Cerebellar cortex (tissue), 1 donor: ENCODE measurements at regions not wholly inside any gene's neighbourhood (a gene's known extent, or its start where the extent isn't known, plus 50 kb on each side); places are given as distances from the start of the nearest gene placed in this dataset.

Experiments
- DNase-seq: peaks from one replicate; pipeline ENCODE4 v3.0.0-alpha.2; 2015; ENCODE audit warnings: low spot score

DNA sequence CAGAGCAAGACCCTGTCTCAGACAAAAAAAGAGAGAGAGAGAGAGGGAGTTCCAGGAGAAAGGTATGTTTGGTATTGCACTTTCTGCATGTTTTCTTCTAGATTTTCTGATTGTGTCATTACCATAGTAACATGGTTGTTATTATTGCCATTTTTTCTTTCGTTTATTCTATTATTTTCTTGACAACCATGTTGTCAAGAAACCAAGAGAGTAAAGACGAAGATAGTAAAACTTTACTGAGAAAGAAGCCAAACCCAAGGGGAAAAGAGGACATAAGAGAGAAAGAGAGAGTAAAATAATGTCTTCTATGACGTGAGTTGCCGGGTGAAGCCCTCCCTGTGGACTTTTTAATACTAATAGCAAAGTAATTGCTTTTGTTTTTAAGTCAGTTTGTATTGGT lies 1186.0 kb upstream of the SEL1L start:
- no peak for DNase-seq

DNA sequence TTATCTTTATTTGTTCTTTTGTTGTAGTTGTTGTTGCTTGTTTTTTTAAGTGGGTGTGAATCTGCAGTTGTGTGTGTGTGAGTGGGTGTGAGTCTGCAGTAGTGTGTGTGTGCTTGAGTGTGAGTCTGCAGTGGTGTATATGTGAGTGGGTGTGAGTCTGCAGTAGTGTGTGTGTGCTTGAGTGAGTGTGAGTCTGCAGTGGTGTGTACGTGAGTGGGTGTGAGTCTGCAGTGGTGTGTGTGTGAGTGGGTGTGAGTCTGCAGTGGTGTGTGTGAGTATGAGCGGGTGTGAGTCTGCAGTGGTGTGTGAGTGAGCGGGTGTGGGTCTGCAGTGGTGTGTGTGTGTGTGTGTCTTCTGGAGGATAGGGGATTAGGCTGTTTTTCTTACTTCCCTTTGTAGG lies 1186.8 kb upstream of the SEL1L start:
- no peak for DNase-seq

DNA sequence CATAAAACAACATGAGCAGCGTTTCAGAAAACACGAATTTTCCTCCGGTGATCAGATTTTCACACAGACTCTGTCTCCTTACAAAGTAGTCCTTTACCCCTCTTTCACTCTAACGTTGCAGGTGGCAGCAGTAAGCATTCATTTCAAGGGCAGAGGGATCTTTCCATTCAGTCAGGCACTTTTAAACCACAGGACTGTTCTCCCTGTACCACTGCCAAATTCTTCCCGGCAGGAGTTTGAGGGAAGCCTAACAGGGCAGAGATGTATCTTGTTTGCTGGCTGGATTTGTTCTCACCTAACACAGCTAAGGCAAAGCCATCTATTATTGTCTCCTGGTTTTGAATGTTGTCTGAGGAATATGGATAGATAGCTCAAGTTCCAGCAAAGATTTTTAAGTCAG lies 1187.3 kb upstream of the SEL1L start:
- peak; percentile 20 for DNase-seq

DNA sequence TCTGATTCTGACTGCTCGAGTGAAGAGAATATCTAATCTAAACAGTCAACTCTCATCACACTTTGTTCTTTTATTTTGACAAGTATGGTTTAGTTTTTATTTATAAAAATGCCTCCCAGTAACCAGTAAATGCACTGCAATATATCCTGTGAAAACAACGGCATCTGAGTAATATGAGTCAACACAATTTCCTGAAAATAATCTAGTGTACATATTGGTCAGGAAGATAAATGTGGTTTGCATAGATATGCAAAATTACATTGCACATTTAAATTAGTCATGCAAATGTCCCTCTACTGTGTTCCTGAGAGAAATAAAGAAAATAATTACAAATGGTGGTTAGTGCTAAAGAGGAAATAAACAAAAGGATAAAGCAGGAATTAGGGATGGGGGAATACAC lies 1190.7 kb upstream of the SEL1L start:
- DNase-seq: no peak

DNA sequence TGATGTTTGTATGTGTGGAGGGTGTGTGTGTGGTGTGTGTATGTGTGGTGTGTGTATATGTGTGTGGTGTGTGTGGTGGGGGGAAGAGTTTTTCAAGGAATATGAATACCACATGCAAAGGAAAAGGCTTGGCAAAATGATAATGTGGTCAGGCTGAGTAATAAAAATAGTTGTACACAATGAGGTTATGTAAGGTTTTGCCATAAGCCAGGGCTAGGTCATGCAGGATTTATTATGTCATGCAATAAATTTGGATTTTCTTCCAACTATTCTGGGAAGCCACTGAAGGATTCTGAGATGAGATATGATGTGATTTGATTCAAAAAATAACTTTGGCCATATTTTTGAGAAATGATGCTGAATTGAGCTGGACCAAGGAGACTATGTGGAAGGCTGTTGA lies 1191.6 kb upstream of the SEL1L start:
- DNase-seq: no peak

DNA sequence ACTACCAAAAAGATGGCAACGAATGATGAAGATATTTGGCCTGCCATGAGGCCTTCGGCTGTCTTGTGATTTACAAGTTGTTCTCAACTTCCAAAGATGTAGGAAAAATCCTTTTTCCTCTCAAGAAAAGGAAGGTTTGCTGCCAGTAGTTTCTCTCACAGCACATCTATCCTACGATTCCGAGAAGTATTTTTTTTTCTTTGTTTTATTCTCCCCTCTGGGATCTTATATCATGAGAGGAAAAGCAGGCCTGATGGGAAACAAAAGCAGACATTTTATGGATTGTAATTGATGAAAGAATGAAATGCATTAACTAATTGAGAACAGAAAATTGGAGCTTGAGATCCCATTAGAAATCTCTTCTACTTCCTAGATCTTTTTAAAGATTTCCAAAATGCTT lies 1197.9 kb upstream of the SEL1L start:
- DNase-seq: no peak

DNA sequence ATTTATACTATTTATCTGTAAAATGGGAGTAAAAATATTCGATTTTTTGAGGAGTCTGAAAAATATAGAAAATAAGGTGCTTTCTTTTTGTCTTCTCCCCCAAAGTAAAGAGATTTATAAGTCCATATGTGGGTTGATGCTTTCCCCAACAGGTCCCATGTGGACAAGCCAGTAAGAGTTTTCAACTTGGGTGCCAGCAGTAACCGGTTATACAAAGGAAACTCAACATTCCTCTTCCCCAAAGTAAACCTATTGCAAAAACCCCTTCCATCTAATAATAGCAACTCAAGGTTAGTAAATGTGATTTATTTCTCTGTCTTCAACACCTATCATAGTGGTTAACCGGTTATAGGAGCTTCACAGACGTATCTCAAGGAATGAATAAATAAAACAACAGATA lies 1206.9 kb upstream of the SEL1L start:
- DNase-seq: no peak

DNA sequence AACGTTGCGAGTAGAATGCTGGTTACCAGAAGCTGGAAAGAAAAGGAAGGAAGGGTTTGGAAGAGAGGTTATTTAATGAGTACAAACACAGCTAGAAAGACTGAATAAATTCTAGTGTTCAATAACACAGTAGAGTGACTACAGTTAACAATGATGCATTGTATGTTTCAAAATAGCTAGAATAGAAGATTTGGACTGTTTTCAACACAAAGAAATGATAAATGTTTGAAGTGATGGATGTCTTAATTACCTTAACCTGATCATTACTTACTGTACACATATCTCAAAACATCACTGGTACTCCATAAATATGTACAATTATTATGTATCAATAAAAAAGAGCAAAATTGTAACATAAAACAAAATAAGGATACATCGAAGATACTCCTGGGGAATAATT lies 1221.8 kb upstream of the SEL1L start:
- DNase-seq: no peak

DNA sequence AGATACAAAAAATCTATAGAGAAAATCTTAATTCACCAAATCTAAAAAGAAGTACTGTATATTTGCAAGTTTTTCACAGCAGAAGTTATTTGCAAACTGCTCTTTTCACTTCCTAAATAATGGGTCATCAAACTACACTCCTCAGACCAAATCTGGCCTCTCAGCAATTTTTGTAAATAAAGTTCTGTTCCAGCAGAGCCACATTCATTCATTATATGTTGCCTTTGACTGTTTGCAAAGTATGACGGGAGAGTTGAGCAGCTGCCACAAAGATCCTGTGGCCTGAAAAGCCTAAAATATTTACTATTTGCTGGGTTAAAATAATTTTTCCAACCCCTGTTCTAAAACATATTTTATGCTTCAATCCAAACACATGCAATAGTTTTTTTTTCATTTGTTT lies 1222.3 kb upstream of the SEL1L start:
- DNase-seq: no peak

DNA sequence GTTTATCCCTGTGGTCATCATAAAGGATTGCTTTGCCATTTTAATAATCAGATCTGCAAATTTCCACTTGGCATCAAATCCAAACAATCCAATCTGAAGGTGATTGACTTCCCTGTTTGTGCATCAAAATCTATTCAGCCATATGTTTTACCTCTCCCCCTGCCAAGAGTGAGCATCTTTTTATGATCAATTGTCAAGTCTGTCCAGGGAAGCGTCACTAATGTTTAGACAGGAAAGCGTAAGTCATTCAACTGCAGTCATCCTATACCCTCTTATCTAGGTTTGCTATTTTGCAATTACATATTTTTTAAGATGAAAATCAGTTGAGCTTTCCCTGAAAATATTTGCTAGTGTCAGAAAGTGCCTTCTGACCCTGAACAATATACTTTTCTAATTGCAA lies 1224.1 kb upstream of the SEL1L start:
- DNase-seq: no peak

DNA sequence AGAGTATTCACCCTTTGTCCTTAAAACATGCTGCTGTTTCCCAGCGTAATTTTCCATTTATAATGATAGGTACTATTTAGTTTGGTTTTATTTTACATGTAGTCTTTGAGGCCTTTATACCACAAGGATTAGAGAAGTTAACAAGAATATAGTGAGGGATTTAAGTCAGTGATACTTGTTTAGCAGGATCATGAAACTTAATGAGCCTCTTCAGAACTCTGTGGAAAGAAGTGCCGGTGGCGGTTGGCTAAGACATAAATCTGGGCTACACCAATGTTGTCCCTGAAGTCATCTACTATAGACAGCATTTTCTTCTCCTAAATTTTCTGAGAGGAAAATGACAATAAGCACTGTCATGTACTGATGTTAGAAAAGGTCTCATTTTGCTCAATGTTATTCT lies 1226.0 kb upstream of the SEL1L start:
- no peak for DNase-seq

DNA sequence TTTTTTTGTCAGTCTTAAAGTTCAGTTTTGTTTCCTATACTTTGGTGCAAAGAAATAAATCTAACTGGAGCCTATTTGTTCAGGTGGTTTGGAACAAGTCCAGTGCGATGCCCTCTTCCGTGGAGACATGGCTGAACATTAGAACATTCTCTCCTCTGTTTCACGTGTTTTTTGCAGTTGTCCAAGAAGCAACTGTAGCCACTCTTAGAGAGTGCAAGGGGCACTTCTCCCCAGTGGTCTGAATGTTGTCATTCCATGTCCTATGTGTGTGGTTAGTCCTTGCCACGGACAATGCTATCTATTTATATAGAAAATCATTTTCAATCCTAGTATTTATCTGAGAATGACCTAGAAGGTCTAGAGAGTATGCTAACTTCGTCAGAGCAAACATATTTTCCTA lies 1232.5 kb upstream of the SEL1L start:
- DNase-seq: no peak

DNA sequence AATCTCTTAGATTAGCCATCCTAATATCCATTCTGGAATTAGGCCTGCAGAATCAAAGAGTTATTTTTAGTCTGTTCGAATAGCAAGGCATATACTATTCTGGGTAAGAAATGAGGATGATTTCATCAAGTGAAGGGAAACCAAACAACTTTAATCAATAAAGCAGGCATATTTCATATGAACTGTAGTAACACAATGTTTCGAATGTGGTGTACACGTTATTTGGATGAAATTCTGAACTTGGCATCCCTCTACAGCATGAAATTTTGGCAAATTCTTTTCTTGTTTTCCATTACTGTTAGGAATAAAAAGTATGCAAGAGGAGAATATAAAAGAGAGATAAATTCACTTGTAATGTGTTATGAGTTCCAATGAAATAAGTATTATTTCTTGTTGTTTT lies 1233.3 kb upstream of the SEL1L start:
- no peak for DNase-seq

DNA sequence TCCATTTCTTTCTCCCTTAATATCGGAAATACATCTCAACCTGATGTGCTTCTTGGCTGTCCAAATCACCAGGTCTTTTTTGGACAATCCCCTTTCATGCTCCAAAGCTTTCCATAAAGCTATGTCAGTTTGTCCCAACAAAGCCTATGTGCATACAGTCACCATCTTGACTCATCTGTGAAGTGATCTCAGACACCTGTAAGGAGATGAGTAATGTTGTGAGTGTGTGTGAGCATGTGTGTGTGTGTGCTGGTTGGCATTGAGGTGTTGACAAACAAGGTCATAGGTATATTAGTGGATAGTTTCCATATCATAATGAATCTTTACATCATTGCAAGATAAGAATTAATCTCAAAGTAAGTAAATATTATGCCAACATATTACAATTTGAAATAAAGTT lies 1243.3 kb upstream of the SEL1L start:
- DNase-seq: no peak

DNA sequence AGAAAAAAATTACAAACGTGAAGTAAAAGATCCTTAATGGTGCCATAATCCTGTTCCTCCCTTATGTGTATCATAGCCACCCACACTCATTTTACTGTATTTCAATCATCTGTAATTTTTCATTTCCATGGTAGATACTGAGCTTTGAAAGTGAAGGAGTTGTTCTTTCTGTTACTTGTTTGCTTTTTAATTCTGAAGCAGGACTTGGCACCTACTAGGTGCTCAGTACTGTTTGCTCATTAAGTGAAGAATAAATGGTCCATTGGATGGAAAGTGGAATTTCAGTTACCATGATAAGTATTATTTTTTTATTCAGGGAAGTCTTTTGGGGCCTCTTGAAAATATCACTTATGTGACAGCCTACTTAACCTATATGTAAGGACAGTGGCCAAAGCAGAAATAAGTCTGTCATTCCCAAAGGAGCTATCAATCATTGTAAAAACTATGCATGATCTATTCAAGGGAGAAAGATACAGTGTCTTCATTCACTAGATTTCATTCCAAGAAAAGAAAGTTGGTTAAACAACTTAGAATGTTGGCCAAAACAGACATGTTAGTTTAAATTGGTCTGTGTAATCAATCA lies 1244.4 kb upstream of the SEL1L start:
- DNase-seq: no peak

DNA sequence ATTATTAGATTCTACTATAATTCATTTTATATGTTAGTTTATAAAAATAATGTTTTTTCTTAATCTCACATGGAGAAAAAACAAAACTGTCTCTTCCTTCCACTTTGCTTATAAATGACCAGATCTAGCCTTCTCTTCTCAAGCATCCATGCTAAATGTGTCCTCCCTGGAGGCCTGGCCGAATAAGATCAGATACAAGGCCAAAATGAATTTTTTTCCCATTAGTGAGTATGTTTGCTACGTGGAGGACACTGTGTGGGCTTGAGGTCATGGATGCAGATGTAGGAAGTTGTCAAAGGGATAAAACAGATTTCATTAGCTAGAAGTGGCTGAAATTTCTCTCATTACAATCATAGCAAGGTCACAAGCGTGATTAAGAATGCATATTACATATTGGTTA lies 1244.9 kb upstream of the SEL1L start:
- DNase-seq: no peak

DNA sequence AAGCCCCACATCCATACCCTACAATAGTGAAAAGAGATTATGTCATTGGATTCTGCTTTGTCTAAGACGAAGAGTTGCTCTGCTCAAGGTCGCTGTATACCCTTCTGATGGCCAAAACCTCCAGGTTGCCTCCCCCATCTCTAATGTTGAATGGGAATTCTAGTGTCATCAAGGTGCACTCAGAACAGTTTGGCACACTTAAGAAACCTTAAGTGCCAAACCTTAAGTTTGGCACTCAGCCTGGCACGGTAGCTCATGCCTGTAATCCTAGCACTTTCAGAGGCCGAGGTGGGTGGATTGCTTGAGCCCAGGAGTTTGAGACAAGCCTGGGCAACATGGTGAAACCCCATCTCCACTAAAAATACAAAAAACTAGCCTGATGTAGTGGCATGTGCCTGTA lies 1245.6 kb upstream of the SEL1L start:
- no peak for DNase-seq

DNA sequence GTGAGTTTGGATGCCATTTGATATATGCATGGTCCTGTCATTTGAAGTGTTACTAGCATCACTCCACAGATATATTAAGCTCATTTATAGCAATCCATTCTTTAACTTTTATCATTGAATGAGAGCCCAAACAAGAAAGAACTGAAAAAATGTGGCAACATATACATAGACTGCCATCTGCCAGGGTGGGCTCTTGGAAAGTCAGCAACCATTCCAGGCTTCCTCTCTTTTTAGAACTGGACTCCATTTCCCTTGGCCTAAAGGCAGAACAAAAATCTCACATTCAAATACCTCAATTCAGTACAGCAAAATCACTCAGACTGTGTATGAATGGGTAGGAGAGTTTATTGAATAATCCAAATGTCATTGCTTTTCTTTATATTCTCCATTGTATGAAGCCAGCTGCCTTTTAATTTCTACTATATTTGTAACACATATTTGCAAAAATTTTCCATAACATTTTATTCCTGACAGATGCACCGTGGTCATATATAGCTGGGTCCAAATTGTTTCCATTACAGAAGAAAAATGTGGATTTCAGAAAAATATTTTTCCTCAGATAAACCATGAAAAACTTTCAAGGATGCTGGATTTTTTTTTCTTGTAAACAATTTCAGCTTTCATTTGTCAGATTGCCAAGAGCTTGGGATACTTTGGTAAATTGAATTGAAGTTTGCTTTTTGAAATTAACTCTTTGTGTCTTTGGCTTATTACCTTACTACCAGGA lies 1252.3 kb upstream of the SEL1L start:
- no peak for DNase-seq

DNA sequence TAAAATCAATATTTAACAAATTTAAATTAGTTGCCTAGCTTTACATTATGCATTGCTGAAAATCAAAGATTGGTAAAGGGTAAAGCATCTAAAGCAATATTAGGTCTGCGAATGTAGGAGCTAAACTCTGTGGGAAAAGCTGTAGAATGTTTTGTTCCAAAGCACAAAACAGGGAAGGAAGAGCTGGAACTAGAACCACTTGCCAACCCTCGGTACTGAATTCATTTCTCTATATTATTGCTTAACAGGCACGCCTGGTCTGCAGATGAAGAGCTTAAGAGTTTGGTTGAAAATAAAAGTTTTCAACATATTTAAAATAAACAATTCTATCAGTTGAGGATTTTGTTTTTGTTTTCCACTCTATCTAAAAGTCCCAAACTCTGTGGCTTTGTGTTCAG lies 1252.8 kb upstream of the SEL1L start:
- no peak for DNase-seq

DNA sequence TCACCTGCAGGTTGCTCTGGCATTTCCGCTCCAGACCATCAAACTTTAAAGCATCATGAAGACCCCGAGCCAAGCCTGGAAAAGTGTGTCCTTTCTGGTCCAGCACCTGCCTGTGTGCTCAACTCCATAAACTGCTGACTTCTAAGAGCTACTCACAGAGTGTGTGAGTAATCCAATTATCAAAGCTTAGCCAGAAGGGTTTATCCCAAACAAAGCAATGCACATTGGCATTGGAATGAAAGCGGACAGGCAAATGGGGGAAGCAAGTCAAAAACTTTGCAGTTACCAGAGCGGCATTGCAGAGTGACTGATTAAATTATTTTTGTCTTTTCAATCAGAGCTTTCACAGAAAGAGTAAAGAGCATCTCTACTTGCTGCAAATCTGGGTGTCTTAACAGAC lies 1262.4 kb upstream of the SEL1L start:
- no peak for DNase-seq

DNA sequence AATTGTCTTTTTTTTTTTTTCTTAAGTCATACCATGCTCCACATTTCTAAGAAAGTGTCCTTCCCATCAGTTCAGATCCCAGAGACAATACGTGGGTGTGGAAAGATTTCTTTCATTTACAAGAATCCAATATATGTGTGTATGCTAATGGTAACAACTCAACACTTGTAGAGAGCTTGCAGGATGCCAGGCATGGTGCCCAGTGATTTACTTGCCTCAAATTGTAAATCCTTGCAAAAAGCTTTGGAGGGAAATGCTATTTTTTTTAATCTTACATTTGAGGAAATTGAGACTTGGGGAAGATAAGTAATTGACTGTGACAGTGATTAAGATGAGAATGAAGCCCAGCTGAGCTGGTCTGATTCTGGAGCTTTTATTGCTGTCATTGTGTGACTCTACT lies 1264.6 kb upstream of the SEL1L start:
- no peak for DNase-seq

DNA sequence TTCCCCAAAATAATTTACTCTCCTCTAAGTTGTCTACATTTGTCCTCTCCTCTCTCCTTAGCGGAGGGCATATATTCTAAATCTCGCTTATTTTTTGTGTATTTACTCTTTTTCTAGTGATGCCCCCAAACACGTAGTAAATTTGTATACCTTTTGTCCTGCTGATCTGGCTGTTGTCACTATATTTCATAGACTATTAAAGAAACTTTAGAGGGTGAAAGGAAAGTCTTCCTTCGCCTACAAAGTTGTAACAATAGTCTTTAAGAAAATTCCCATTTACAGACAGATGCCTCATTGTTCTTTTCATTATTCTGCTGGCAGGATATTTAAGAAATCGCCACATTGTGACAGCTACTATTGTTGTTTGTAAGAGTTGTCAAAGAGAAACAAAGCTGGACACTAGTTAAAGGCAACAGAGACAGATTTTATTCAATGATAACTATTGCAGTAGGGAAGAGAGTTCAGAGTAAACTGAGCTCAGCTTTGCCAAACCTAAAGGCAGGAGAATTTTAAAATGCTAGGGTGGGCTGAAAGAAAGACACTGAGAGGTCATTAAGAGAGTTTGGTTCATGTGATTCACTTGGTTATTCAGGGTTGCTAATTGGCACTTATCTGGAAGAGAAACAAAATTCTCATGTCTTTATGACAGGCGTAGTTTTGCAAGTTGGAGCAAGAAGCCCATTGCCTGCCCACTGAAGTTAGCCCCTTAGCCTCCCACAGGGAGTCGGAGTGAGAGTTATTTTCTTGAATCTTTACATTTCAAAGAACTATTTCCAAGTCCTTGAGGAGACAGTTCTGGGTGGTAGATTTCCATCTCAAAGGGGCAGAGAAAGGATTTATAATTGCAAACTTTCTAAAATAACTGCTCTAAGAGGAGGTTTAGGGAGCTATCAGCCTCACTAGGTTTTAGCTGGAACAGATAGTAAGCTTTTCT lies 1272.5 kb upstream of the SEL1L start:
- no peak for DNase-seq

DNA sequence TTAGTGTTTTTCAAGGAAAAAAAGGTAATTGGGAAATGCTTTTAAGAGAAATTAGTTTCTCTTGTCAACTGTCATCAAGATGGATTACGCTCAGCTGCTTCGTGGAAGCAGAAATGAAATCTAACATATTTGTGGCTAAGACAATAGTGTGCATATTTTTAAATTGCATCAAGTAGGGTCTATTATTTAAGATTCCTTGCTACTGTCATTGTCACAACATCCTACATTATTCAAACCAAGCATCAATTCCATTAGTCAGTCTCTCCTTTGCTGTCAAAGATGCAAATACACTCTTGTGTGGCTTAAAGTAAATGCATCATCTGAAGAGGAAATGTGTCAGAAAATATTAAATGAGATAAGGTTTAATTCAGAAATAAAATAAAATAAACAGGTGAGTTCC lies 1277.6 kb upstream of the SEL1L start:
- DNase-seq: no peak
